Fibroblast of the aortic adventitia (primary cell): ENCODE measurements at regions not wholly inside any gene's neighbourhood (a gene's known extent, or its start where the extent isn't known, plus 50 kb on each side); places are given as distances from the start of the nearest gene placed in this dataset.

Source experiments
- DNase-seq: peaks from one replicate; pipeline ENCODE4 v3.0.0-alpha.2; 2010; ENCODE audit warnings: low read depth
- H3K4me3 ChIP-seq: 2 replicates; pipeline ENCODE4 v1.5.1; 2011; ENCODE audit warnings: low read depth, mild to moderate bottlenecking, control low read depth, low read length, moderate library complexity
- TF ChIP-seq, protein P1 (sequence below): IDR thresholded peaks from 2 replicates; pipeline ENCODE4 v1.5.1; 2011; ENCODE audit warnings: mild to moderate bottlenecking, low read length, control low read depth, inconsistent platforms; ENCODE audit not compliant: insufficient read depth

DNA sequence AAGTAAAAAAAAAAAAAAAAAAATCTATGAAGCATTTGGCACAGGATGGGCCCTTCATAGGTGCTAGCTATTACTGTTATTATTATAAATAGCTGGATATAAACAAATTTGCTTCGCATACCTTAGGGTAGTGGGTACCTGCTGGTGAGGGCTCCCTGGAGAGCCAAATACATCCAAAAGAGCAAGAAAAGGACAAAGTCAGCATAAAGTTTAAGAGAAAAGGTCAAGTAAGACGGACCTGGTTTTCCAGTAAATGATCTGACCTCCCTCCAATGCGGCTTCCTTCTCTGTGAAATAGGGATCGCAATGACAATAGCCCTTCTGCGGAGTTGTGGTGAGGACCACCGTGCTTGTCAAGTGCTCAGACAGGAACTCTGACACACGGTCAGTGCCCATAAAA, 214.5 kb downstream of the SNX10 start:
- DNase-seq = no peak
- TF ChIP-seq, protein P1, sequence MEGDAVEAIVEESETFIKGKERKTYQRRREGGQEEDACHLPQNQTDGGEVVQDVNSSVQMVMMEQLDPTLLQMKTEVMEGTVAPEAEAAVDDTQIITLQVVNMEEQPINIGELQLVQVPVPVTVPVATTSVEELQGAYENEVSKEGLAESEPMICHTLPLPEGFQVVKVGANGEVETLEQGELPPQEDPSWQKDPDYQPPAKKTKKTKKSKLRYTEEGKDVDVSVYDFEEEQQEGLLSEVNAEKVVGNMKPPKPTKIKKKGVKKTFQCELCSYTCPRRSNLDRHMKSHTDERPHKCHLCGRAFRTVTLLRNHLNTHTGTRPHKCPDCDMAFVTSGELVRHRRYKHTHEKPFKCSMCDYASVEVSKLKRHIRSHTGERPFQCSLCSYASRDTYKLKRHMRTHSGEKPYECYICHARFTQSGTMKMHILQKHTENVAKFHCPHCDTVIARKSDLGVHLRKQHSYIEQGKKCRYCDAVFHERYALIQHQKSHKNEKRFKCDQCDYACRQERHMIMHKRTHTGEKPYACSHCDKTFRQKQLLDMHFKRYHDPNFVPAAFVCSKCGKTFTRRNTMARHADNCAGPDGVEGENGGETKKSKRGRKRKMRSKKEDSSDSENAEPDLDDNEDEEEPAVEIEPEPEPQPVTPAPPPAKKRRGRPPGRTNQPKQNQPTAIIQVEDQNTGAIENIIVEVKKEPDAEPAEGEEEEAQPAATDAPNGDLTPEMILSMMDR = no peak
- no peak overlapping the region for H3K4me3 ChIP-seq

GRCh38 chr7:26507108-26507987, 215.7 kb downstream of the SNX10 start:
- TF ChIP-seq, protein P1 = no peak
- H3K4me3 ChIP-seq = no peak overlapping the region
- DNase-seq = no peak

GRCh38 chr7:26508481-26508880, 216.8 kb downstream of the SNX10 start:
- TF ChIP-seq, protein P1 = no peak
- H3K4me3 ChIP-seq = no peak overlapping the region
- DNase-seq = no peak

DNA sequence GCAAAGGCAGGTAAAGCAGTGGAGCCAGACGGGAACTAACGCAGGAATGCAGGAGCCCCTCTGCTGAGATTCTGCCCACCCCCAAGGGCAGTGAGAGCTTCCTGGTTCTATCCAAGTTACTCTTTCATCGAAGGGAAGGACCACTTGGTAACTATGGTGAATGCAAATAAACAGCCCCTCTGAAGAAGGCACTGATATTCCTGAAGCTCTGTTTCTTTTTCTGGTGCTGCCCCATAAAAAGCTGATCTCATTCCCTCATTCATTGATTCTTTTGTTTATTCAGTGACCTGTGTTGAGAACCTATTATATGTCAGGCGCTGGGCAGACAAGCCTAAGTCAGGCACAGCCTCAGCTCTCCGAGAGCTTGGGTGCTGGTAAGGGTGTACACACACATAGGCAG, 217.3 kb downstream of the SNX10 start:
- TF ChIP-seq, protein P1 = no peak
- H3K4me3 ChIP-seq = no peak overlapping the region
- no peak for DNase-seq

- TF ChIP-seq, protein P1 = no peak
- H3K4me3 ChIP-seq = no peak overlapping the region
- DNase-seq = no peak
Measured at GRCh38 chr7:26510231-26510957, 218.7 kb downstream of the SNX10 start.

GRCh38 chr7:26511866-26512265, 220.2 kb downstream of the SNX10 start:
- DNase-seq = no peak
- no peak overlapping the region for H3K4me3 ChIP-seq
- TF ChIP-seq, protein P1 = no peak
